ENCODE measurements at regions not wholly inside any gene's neighbourhood (a gene's known extent, or its start where the extent isn't known, plus 50 kb on each side); places are given as distances from the start of the nearest gene placed in this dataset.

DNA sequence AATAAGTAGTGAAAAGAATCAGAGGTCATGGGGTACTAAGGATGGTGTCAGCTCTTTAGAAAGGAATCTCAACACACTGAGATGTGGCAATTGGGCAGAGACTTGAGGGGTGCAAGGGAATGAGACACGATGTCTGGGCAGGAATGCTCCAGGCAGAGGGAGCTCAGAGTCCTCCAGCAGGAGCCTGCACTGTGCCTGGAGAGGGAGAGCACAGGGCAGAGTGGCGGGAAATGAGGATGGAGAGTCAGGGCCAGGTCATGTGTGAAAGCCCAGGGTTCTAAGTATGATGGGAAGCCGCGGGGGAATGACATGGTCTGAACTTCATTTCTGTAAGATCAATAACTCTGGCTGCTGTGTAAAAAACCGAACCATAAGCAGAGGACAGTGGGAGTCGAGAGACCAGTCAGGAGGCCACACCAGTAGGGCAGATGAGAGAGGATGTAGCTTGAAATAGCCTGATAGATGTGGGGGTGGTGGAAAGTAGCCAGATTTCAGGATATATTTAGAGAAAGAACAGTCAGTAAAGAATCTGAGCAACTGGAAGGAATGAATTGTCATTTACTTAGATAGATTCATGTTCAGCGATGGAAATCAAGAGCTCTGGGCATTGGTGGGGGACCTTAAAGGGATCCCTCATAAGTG is 133.4 kb upstream of the DTNBP1 start:
- H3K4me1 ChIP-seq (ENCODE audit: control insufficient read depth, insufficient read depth, low read length), result no peaks in the 10 kb centered on the region
- no peaks in the 10 kb centered on the region for H3K36me3 ChIP-seq (ENCODE audit: control insufficient read depth, insufficient read depth, low read length)
- TF ChIP-seq CTCF (IDR thresholded peaks at IDR 0.05), result no peak
- no peak for DNase-seq
- no peaks in the 10 kb centered on the region for H3K9me3 ChIP-seq (ENCODE audit: control insufficient read depth, insufficient read depth, low read length)
- Mint-ChIP-seq H3K4me1 (no peaks in the 10 kb centered on the region), H3K9me3 (peaks cover 3 to 9% of the 10 kb centered on the region in 2 donors), H3K36me3 (no peaks in the 10 kb centered on the region), H3K27me3 (ENCODE audit: low read depth in 2 of 2) (no peaks in the 10 kb centered on the region), H3K4me3 (no peak overlapping the region), H3K27ac (no peak overlapping the region)
- 93% methylated on average over 7 of the region's 7 CpGs for WGBS (ENCODE audit: insufficient coverage)
- H3K27me3 ChIP-seq (ENCODE audit: control insufficient read depth, insufficient read depth, low read length), result no peaks in the 10 kb centered on the region
- no peak overlapping the region for H3K27ac ChIP-seq (ENCODE audit: low read length)
- ATAC-seq, result no peak
- H3K4me3 ChIP-seq (ENCODE audit: low read length), result no peak overlapping the region
- intact Hi-C loops (cut with micrococcal nuclease), result no loop called here

GRCh38 chr6:15793826-15794225 is 131.0 kb upstream of the DTNBP1 start:
- no peaks in the 10 kb centered on the region for H3K27me3 ChIP-seq (ENCODE audit: control insufficient read depth, insufficient read depth, low read length)
- no peak overlapping the region for H3K27ac ChIP-seq (ENCODE audit: low read length)
- ATAC-seq (no peak), DNase-seq (no peak)
- Mint-ChIP-seq H3K36me3 (no peaks in the 10 kb centered on the region), H3K27me3 (ENCODE audit: low read depth in 2 of 2) (peaks cover 0 to 3% of the 10 kb centered on the region in 2 donors), H3K4me1 (no peaks in the 10 kb centered on the region), H3K9me3 (peaks cover 3 to 9% of the 10 kb centered on the region in 2 donors), H3K4me3 (no peak overlapping the region), H3K27ac (no peak overlapping the region)
- TF ChIP-seq CTCF (IDR thresholded peaks at IDR 0.05), result no peak
- no peaks in the 10 kb centered on the region for H3K36me3 ChIP-seq (ENCODE audit: control insufficient read depth, insufficient read depth, low read length)
- intact Hi-C loops (cut with micrococcal nuclease), result no loop called here
- H3K9me3 ChIP-seq (ENCODE audit: control insufficient read depth, insufficient read depth, low read length), result no peaks in the 10 kb centered on the region
- H3K4me3 ChIP-seq (ENCODE audit: low read length), result no peak overlapping the region
- H3K4me1 ChIP-seq (ENCODE audit: control insufficient read depth, insufficient read depth, low read length), result no peaks in the 10 kb centered on the region

GRCh38 chr6:15793288-15793687 is 130.5 kb upstream of the DTNBP1 start:
- Mint-ChIP-seq H3K4me1 (no peaks in the 10 kb centered on the region), H3K36me3 (no peaks in the 10 kb centered on the region), H3K9me3 (peaks cover 3 to 7% of the 10 kb centered on the region in 2 donors), H3K27me3 (ENCODE audit: low read depth in 2 of 2) (peaks cover 0 to 3% of the 10 kb centered on the region in 2 donors), H3K27ac (no peak overlapping the region), H3K4me3 (no peak overlapping the region)
- ATAC-seq (no peak), DNase-seq (no peak)
- no peaks in the 10 kb centered on the region for H3K27me3 ChIP-seq (ENCODE audit: control insufficient read depth, insufficient read depth, low read length)
- H3K4me1 ChIP-seq (ENCODE audit: control insufficient read depth, insufficient read depth, low read length), result no peaks in the 10 kb centered on the region
- no peak overlapping the region for H3K4me3 ChIP-seq (ENCODE audit: low read length)
- intact Hi-C loops (cut with micrococcal nuclease), result no loop called here
- H3K36me3 ChIP-seq (ENCODE audit: control insufficient read depth, insufficient read depth, low read length), result no peaks in the 10 kb centered on the region
- no peak overlapping the region for H3K27ac ChIP-seq (ENCODE audit: low read length)
- WGBS (ENCODE audit: insufficient coverage), result 85% methylated on average over 3 of the region's 4 CpGs
- no peaks in the 10 kb centered on the region for H3K9me3 ChIP-seq (ENCODE audit: control insufficient read depth, insufficient read depth, low read length)
- TF ChIP-seq CTCF (IDR thresholded peaks at IDR 0.05), result no peak

GRCh38 chr6:15792842-15793241 is 130.0 kb upstream of the DTNBP1 start:
- DNase-seq (no peak), ATAC-seq (no peak)
- Histone ChIP-seq H3K36me3 (ENCODE audit: control insufficient read depth, insufficient read depth, low read length) (no peaks in the 10 kb centered on the region), H3K27ac (ENCODE audit: low read length) (no peak overlapping the region), H3K9me3 (ENCODE audit: control insufficient read depth, insufficient read depth, low read length) (no peaks in the 10 kb centered on the region), H3K4me3 (ENCODE audit: low read length) (no peak overlapping the region), H3K4me1 (ENCODE audit: control insufficient read depth, insufficient read depth, low read length) (no peaks in the 10 kb centered on the region), H3K27me3 (ENCODE audit: control insufficient read depth, insufficient read depth, low read length) (no peaks in the 10 kb centered on the region)
- Mint-ChIP-seq H3K9me3 (peaks cover 3 to 7% of the 10 kb centered on the region in 2 donors), H3K36me3 (no peaks in the 10 kb centered on the region), H3K27me3 (ENCODE audit: low read depth in 2 of 2) (peaks cover 0 to 4% of the 10 kb centered on the region in 2 donors), H3K4me1 (no peaks in the 10 kb centered on the region), H3K27ac (no peak overlapping the region), H3K4me3 (no peak overlapping the region)
- no peak for TF ChIP-seq CTCF (IDR thresholded peaks at IDR 0.05)
- intact Hi-C loops (cut with micrococcal nuclease), result no loop called here
